ENCODE measurements at regions not wholly inside any gene's neighbourhood (a gene's known extent, or its start where the extent isn't known, plus 50 kb on each side); places are given as distances from the start of the nearest gene placed in this dataset.

- TF ChIP-seq CTCF (conservative IDR thresholded peaks at IDR 0.05; ENCODE audit: low read length) = no peak
- no peak for TF ChIP-seq EZH2phosphoT487 (IDR thresholded peaks at IDR 0.05; ENCODE audit: borderline replicate concordance)
These were observed 114.9 kb upstream of the PTPN1 start for GRCh38 chr20:50395251-50395729.

Measured in Loucy (cell line).